Smooth muscle cell of the brain vasculature (primary cell): ENCODE measurements at regions not wholly inside any gene's neighbourhood (a gene's known extent, or its start where the extent isn't known, plus 50 kb on each side); places are given as distances from the start of the nearest gene placed in this dataset.
"Not testable (repeated sequence)": the region's sequence is repeated elsewhere in the genome, so short reads cannot be mapped to it uniquely, and the experiment has no call there.

Experiments used
- DNase-seq: peaks from one replicate; pipeline ENCODE4 v3.0.0-alpha.2; 2012; ENCODE audit warnings: low read depth, low spot score

GRCh38 chr3:6680119-6680806 is 180.7 kb upstream of the GRM7 start:
- DNase-seq: no peak

- no peak for DNase-seq
Measured at GRCh38 chr3:6697285-6697684, 163.6 kb upstream of the GRM7 start.

GRCh38 chr3:6697722-6698121 is 163.2 kb upstream of the GRM7 start:
- no peak for DNase-seq

- DNase-seq: not testable (repeated sequence)
Measured at GRCh38 chr3:6704817-6705216, 156.1 kb upstream of the GRM7 start.

GRCh38 chr3:6706777-6707176 is 154.1 kb upstream of the GRM7 start:
- no peak for DNase-seq

- DNase-seq: no peak
Measured at GRCh38 chr3:6709178-6709577, 151.7 kb upstream of the GRM7 start.

- no peak for DNase-seq
Measured at GRCh38 chr3:6714962-6715361, 146.0 kb upstream of the GRM7 start.

- DNase-seq: no peak
Measured at GRCh38 chr3:6716420-6716819, 144.5 kb upstream of the GRM7 start.

GRCh38 chr3:6717026-6717943 is 143.6 kb upstream of the GRM7 start:
- DNase-seq: no peak

GRCh38 chr3:6719999-6720398 is 140.9 kb upstream of the GRM7 start:
- no peak for DNase-seq

GRCh38 chr3:6721491-6721890 is 139.4 kb upstream of the GRM7 start:
- DNase-seq: no peak

- DNase-seq: no peak
Measured at GRCh38 chr3:6723205-6723604, 137.7 kb upstream of the GRM7 start.

- DNase-seq: no peak
Measured at GRCh38 chr3:6726811-6727210, 134.1 kb upstream of the GRM7 start.

GRCh38 chr3:6732807-6733206 is 128.1 kb upstream of the GRM7 start:
- DNase-seq: no peak

GRCh38 chr3:6733699-6734394 is 127.1 kb upstream of the GRM7 start:
- DNase-seq: no peak

GRCh38 chr3:6734395-6734746 is 126.5 kb upstream of the GRM7 start:
- DNase-seq: no peak

- DNase-seq: no peak
Measured at GRCh38 chr3:6736836-6737629, 123.9 kb upstream of the GRM7 start.

GRCh38 chr3:6737630-6738029 is 123.3 kb upstream of the GRM7 start:
- no peak for DNase-seq

- DNase-seq: no peak
Measured at GRCh38 chr3:6739288-6739687, 121.6 kb upstream of the GRM7 start.

- no peak for DNase-seq
Measured at GRCh38 chr3:6743067-6743720, 117.7 kb upstream of the GRM7 start.

- DNase-seq: no peak
Measured at GRCh38 chr3:6746443-6746842, 114.5 kb upstream of the GRM7 start.
